GM10266 (cell line): ENCODE measurements at regions not wholly inside any gene's neighbourhood (a gene's known extent, or its start where the extent isn't known, plus 50 kb on each side); places are given as distances from the start of the nearest gene placed in this dataset.

Experiments
- DNase-seq: peaks from one replicate; pipeline ENCODE4 v3.0.0; 2012; ENCODE audit errors: extremely low spot score
- TF ChIP-seq, protein P1 (sequence below): IDR thresholded peaks from 2 replicates; pipeline ENCODE4 v1.5.1; 2012; ENCODE audit warnings: mild to moderate bottlenecking, low read depth; ENCODE audit not compliant: control insufficient read depth, insufficient read depth; ENCODE audit errors: missing control alignments

DNA sequence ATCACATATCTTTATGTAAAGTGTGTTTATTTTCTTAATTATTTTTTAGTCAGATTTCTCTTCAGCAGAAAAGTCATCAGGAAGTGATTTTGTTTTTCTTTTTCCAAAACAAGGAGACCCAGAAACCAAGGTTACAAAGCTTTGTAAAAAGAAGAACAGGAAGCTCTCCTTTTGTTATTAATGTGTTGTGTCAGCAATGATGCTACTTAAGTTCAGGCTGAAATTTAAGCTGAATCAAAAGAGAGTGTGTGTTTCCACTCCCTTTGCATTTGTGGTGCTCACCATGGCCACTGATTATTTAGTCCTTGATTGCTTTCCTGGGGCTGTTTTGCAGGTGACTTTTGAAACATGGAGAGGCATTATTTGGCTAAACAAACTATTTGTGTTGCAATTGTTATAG lies 155.3 kb upstream of the ATP2B1 start:
- peak; percentile 20 for DNase-seq
- TF ChIP-seq, protein P1, sequence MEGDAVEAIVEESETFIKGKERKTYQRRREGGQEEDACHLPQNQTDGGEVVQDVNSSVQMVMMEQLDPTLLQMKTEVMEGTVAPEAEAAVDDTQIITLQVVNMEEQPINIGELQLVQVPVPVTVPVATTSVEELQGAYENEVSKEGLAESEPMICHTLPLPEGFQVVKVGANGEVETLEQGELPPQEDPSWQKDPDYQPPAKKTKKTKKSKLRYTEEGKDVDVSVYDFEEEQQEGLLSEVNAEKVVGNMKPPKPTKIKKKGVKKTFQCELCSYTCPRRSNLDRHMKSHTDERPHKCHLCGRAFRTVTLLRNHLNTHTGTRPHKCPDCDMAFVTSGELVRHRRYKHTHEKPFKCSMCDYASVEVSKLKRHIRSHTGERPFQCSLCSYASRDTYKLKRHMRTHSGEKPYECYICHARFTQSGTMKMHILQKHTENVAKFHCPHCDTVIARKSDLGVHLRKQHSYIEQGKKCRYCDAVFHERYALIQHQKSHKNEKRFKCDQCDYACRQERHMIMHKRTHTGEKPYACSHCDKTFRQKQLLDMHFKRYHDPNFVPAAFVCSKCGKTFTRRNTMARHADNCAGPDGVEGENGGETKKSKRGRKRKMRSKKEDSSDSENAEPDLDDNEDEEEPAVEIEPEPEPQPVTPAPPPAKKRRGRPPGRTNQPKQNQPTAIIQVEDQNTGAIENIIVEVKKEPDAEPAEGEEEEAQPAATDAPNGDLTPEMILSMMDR: no peak

GRCh38 chr12:89863493-89863938 lies 154.9 kb upstream of the ATP2B1 start:
- TF ChIP-seq, protein P1: no peak
- peak; percentile 42 for DNase-seq

GRCh38 chr12:89862511-89863445 lies 154.1 kb upstream of the ATP2B1 start:
- DNase-seq: peak; percentile 47
- TF ChIP-seq, protein P1: no peak

DNA sequence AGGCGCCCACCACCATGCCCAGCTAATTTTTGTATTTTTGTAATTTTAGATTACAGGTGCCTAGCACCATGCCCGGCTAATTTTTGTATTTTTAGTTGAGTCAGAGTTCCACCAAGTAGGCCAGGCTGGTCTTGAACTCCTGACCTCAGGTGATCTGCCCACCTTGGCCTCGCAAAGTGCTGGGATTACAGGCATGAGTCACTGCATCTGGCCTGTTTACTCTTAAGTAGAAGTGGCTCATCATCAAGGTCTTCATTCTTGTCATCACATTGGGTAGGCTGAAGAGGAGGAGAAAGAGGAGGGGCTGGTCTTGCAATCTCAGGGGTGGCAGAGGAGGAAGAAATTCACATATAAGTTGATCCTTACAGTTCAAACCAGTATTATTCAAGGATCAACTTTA lies 152.4 kb upstream of the ATP2B1 start:
- no peak for DNase-seq
- TF ChIP-seq, protein P1: no peak

- TF ChIP-seq, protein P1: no peak
- no peak for DNase-seq
Observed at GRCh38 chr12:89859508-89860220, 151.0 kb upstream of the ATP2B1 start.

GRCh38 chr12:89858718-89859117 lies 150.1 kb upstream of the ATP2B1 start:
- TF ChIP-seq, protein P1: no peak
- DNase-seq: no peak
